HS-5 (cell line): ENCODE measurements at regions not wholly inside any gene's neighbourhood (a gene's known extent, or its start where the extent isn't known, plus 50 kb on each side); places are given as distances from the start of the nearest gene placed in this dataset.

Experiments
- DNase-seq: peaks from one replicate; pipeline ENCODE4 v3.0.0-alpha.2; 2012; ENCODE audit warnings: low read depth

GRCh38 chr3:66128623-66129022, 89.9 kb upstream of the MAGI1 start:
- DNase-seq, result no peak

GRCh38 chr3:66121318-66121717, 82.6 kb upstream of the MAGI1 start:
- DNase-seq, result no peak

- peak; percentile 96 for DNase-seq
These were observed 77.3 kb upstream of the MAGI1 start for GRCh38 chr3:66115858-66116654.

- no peak for DNase-seq
These were observed 74.8 kb upstream of the MAGI1 start for GRCh38 chr3:66113542-66113941.

GRCh38 chr3:66110840-66111239, 72.1 kb upstream of the MAGI1 start:
- no peak for DNase-seq

- DNase-seq, result no peak
These were observed 69.1 kb upstream of the MAGI1 start for GRCh38 chr3:66107855-66108254.

GRCh38 chr3:66106788-66107187, 68.1 kb upstream of the MAGI1 start:
- no peak for DNase-seq

GRCh38 chr3:66104535-66104934, 65.8 kb upstream of the MAGI1 start:
- no peak for DNase-seq

- no peak for DNase-seq
These were observed 65.0 kb upstream of the MAGI1 start for GRCh38 chr3:66103729-66104128.

GRCh38 chr3:66101901-66102300, 63.2 kb upstream of the MAGI1 start:
- no peak for DNase-seq

- DNase-seq, result no peak
These were observed 60.9 kb upstream of the MAGI1 start for GRCh38 chr3:66099541-66100065.

- no peak for DNase-seq
These were observed 59.7 kb upstream of the MAGI1 start for GRCh38 chr3:66098436-66098835.

- no peak for DNase-seq
These were observed 58.9 kb upstream of the MAGI1 start for GRCh38 chr3:66097647-66098046.

GRCh38 chr3:66095295-66096001, 56.7 kb upstream of the MAGI1 start:
- no peak for DNase-seq

GRCh38 chr3:66093981-66094380, 55.3 kb upstream of the MAGI1 start:
- no peak for DNase-seq

- no peak for DNase-seq
These were observed 53.7 kb upstream of the MAGI1 start for GRCh38 chr3:66092175-66092995.
